H1 (cell line): ENCODE measurements at regions not wholly inside any gene's neighbourhood (a gene's known extent, or its start where the extent isn't known, plus 50 kb on each side); places are given as distances from the start of the nearest gene placed in this dataset.

Experiments
- CTCF ChIA-PET: fragments of 300-600 bp; sonication (Branson Sonifier 250); formaldehyde crosslinking; loops from one replicate; lab custom pipeline; 2021; ENCODE audit not compliant: partially characterized antibody; lab: Charles Lee
- POLR2A ChIA-PET: fragments of 300-600 bp; sonication (Branson Sonifier 250); formaldehyde crosslinking; loops from one replicate; lab custom pipeline; 2021; ENCODE audit warnings: inconsistent platforms; ENCODE audit not compliant: partially characterized antibody; lab: Charles Lee
- DNase-seq, 2 experiments: peaks; one replicate each; pipeline versions ENCODE4 v3.0.0 to v3.0.0-alpha.2; 2010 to 2022; ENCODE audit warnings: low spot score in 2 of 2, low read depth in 1 of 2, mixed read lengths in 1 of 2
- FAIRE-seq: peaks from 2 replicates; lab custom pipeline; 2011; peaks lifted over from hg19 to GRCh38; lab: Jason Lieb, UNC
- H2AFZ ChIP-seq: 2 replicates; pipeline ENCODE4 v1.8.1; 2012; ENCODE audit warnings: low read length, inconsistent platforms
- H2AK5ac ChIP-seq: 2 replicates; pipeline ENCODE4 v1.6.1; 2013; ENCODE audit warnings: low read depth, low read length
- H2BK120ac ChIP-seq: replicated peaks from 2 replicates; pipeline ENCODE3; 2013; ENCODE audit warnings: low read depth, low read length, inconsistent platforms
- H2BK12ac ChIP-seq: 2 replicates; pipeline ENCODE4 v1.6.1; 2013; ENCODE audit warnings: low read depth, low read length
- H2BK15ac ChIP-seq: 2 replicates; pipeline ENCODE4 v1.6.1; 2013; ENCODE audit warnings: low read length
- H2BK20ac ChIP-seq: 2 replicates; pipeline ENCODE4 v1.6.1; 2013; ENCODE audit warnings: low read length
- H2BK5ac ChIP-seq: 2 replicates; pipeline ENCODE4 v1.6.1; 2013; ENCODE audit warnings: low read depth, low read length
- H3K14ac ChIP-seq: 2 replicates; pipeline ENCODE4 v1.6.1; 2013; ENCODE audit warnings: inconsistent platforms; ENCODE audit not compliant: insufficient read length
- H3K18ac ChIP-seq: 2 replicates; pipeline ENCODE4 v1.6.1; 2013; ENCODE audit warnings: low read length; ENCODE audit errors: extremely low read depth
- H3K23ac ChIP-seq: 2 replicates; pipeline ENCODE4 v1.6.1; 2013; ENCODE audit warnings: inconsistent platforms; ENCODE audit not compliant: insufficient read length
- H3K23me2 ChIP-seq: 2 replicates; pipeline ENCODE4 v1.6.1; 2013; ENCODE audit warnings: low read depth, low read length
- H3K27ac ChIP-seq: 2 replicates; pipeline ENCODE4 v1.6.1; 2011; ENCODE audit warnings: low read depth, low read length, inconsistent platforms
- H3K27me3 ChIP-seq, 4 experiments: replicated peaks in 1 of 4; 1 replicate in 1 of 4; 2 replicates in 3 of 4; pipeline versions ENCODE4 v1.6.1 to v1.8.1; 2011 to 2013; ENCODE audit warnings: low read length in 3 of 4, mild to moderate bottlenecking in 3 of 4, inconsistent platforms in 2 of 4, mixed read lengths in 2 of 4, moderate library complexity in 1 of 4; ENCODE audit not compliant: control insufficient read depth in 3 of 4, insufficient read depth in 3 of 4; ENCODE audit errors: extremely low read depth in 1 of 4
- H3K36me3 ChIP-seq, 4 experiments: 2 replicates each; pipeline versions ENCODE4 v1.6.1 to v1.8.1; 2011 to 2013; ENCODE audit warnings: mild to moderate bottlenecking in 4 of 4, low read length in 3 of 4, moderate library complexity in 2 of 4, control low read depth in 1 of 4, inconsistent platforms in 1 of 4; ENCODE audit not compliant: insufficient read depth in 4 of 4, control insufficient read depth in 2 of 4
- H3K4ac ChIP-seq: replicated peaks from 2 replicates; pipeline ENCODE3; 2013; ENCODE audit warnings: low read length, low read depth, mixed read lengths, inconsistent platforms; ENCODE audit not compliant: insufficient read length
- H3K4me1 ChIP-seq, 4 experiments: replicated peaks in 1 of 4; 1 replicate in 1 of 4; 2 replicates in 3 of 4; pipeline versions ENCODE4 v1.6.1 to v1.8.1; 2011 to 2013; ENCODE audit warnings: low read length in 3 of 4, inconsistent platforms in 2 of 4, mixed read lengths in 1 of 4; ENCODE audit not compliant: insufficient read depth in 4 of 4, control insufficient read depth in 3 of 4
- H3K4me2 ChIP-seq, 2 experiments: 2 replicates each; pipeline versions ENCODE4 v1.6.1 to v1.8.1; 2011 to 2013; ENCODE audit warnings: low read depth in 2 of 2, low read length in 2 of 2, control low read depth in 1 of 2, inconsistent platforms in 1 of 2, mild to moderate bottlenecking in 1 of 2; ENCODE audit not compliant: insufficient read depth in 1 of 2
- H3K4me3 ChIP-seq, 4 experiments: fragments of 200-600, 300-600 bp in 1 of 4; sonication (generic), shearing (Covaris generic), sonication (Bioruptor Twin) in 1 of 4; 2 replicates each; pipeline versions ENCODE4 v1.5.1 to v1.8.1; 2011 to 2016; ENCODE audit warnings: low read length in 4 of 4, low read depth in 3 of 4, control low read depth in 2 of 4, inconsistent platforms in 2 of 4, mild to moderate bottlenecking in 2 of 4, mixed read lengths in 1 of 4, moderate library complexity in 1 of 4; ENCODE audit not compliant: insufficient read depth in 2 of 4; ENCODE audit errors: extremely low read depth in 1 of 4
- H3K56ac ChIP-seq: replicated peaks from 2 replicates; pipeline ENCODE3; 2013; ENCODE audit warnings: low read depth, mild to moderate bottlenecking, mixed read lengths, low read length, inconsistent platforms; ENCODE audit not compliant: insufficient read length
- H3K79me1 ChIP-seq: 2 replicates; pipeline ENCODE4 v1.6.1; 2013; ENCODE audit warnings: low read depth, low read length, control low read depth
- H3K79me2 ChIP-seq, 2 experiments: 2 replicates each; pipeline versions ENCODE4 v1.6.1 to v1.8.1; 2012 to 2013; ENCODE audit warnings: low read length in 2 of 2, mild to moderate bottlenecking in 2 of 2, inconsistent platforms in 1 of 2; ENCODE audit not compliant: insufficient read depth in 2 of 2, control insufficient read depth in 1 of 2
- H3K9ac ChIP-seq, 4 experiments: replicated peaks in 1 of 4; 1 replicate in 1 of 4; 2 replicates in 3 of 4; pipeline versions ENCODE4 v1.6.1 to v1.8.1; 2011 to 2013; ENCODE audit warnings: low read depth in 3 of 4, low read length in 3 of 4, control low read depth in 2 of 4, mild to moderate bottlenecking in 2 of 4, moderate library complexity in 2 of 4, inconsistent platforms in 1 of 4; ENCODE audit errors: extremely low read depth in 1 of 4
- H3K9me3 ChIP-seq, 2 experiments: 2 replicates each; pipeline versions ENCODE4 v1.6.1 to v1.8.1; 2012 to 2013; ENCODE audit warnings: mild to moderate bottlenecking in 2 of 2, moderate library complexity in 2 of 2, control low read depth in 1 of 2, inconsistent platforms in 1 of 2, low read depth in 1 of 2, low read length in 1 of 2, mixed read lengths in 1 of 2; ENCODE audit not compliant: insufficient read depth in 2 of 2
- H4K20me1 ChIP-seq, 2 experiments: replicated peaks in 1 of 2; 2 replicates each; pipeline versions ENCODE3 to v1.8.1; 2011 to 2013; ENCODE audit warnings: inconsistent platforms in 2 of 2, low read length in 2 of 2, mild to moderate bottlenecking in 1 of 2; ENCODE audit not compliant: insufficient read depth in 2 of 2, control insufficient read depth in 1 of 2
- H4K5ac ChIP-seq: 2 replicates; pipeline ENCODE4 v1.6.1; 2013; ENCODE audit warnings: low read length, low read depth, mixed read lengths, inconsistent platforms; ENCODE audit not compliant: insufficient read length
- H4K8ac ChIP-seq: 2 replicates; pipeline ENCODE4 v1.8.0; 2013; ENCODE audit warnings: mild to moderate bottlenecking, moderate library complexity, low read length, inconsistent platforms; ENCODE audit not compliant: insufficient read depth; ENCODE audit errors: extremely low read depth
- H4K91ac ChIP-seq: replicated peaks from 2 replicates; pipeline ENCODE3; 2013; ENCODE audit warnings: low read length, mixed read lengths, inconsistent platforms; ENCODE audit not compliant: insufficient read length
- SRF ChIP-seq: IDR thresholded peaks from 2 replicates; pipeline ENCODE4 v1.6.1; 2011; ENCODE audit warnings: mild to moderate bottlenecking, low read depth, low read length, moderate library complexity
- WGBS, 2 experiments: shearing (Covaris generic) in 1 of 2; methylation state at CpG; one replicate each; pipeline versions ENCODE4 v1.1.6 to v1.1.7; 2013 to 2015; ENCODE audit warnings: low lambda C conversion rate in 2 of 2, mixed read lengths in 2 of 2, inconsistent platforms in 1 of 2, low coverage in 1 of 2, missing lambda C conversion rate in 1 of 2; ENCODE audit not compliant: insufficient replicate concordance in 2 of 2, insufficient coverage in 1 of 2, insufficient read length in 1 of 2; ENCODE audit errors: extremely low coverage in 1 of 2, missing lambda C conversion rate in 1 of 2; 5-methylcytosine and 5-hydroxymethylcytosine counted together

- no peaks in the 10 kb centered on the region for H3K36me3 ChIP-seq
- no peak overlapping the region for H3K9ac ChIP-seq
- no peak overlapping the region for H3K4me3 ChIP-seq
- H4K20me1 ChIP-seq, result no peaks in the 10 kb centered on the region
- H2AK5ac ChIP-seq, result no peak overlapping the region
- no peak overlapping the region for H4K91ac ChIP-seq
- H4K8ac ChIP-seq, result peak overlapping the region; percentile 68; the same call in 1 of the 2 replicates
- no peaks in the 10 kb centered on the region for H3K27me3 ChIP-seq
- FAIRE-seq (no peak), DNase-seq (no peak)
- no peaks in the 10 kb centered on the region; a peak in 1 of 4 replicates for H3K9me3 ChIP-seq
- no peaks in the 10 kb centered on the region for H3K23me2 ChIP-seq
- no peak overlapping the region for H3K27ac ChIP-seq
- H3K4me1 ChIP-seq, result no peaks in the 10 kb centered on the region
- no peaks in the 10 kb centered on the region for H3K79me2 ChIP-seq
- no peak overlapping the region for H2BK5ac ChIP-seq
- H3K23ac ChIP-seq, result no peak overlapping the region
- no peak overlapping the region for H2BK15ac ChIP-seq
- no peak overlapping the region for H2BK20ac ChIP-seq
- H3K4ac ChIP-seq, result no peak overlapping the region
- no peak overlapping the region for H3K14ac ChIP-seq
- no peak overlapping the region for H3K4me2 ChIP-seq
- no peak overlapping the region for H4K5ac ChIP-seq
- no peak overlapping the region for H2BK120ac ChIP-seq
- TF ChIP-seq SRF, result no peak
- H3K18ac ChIP-seq, result no peak overlapping the region
- CTCF ChIA-PET, result interaction anchor here (0.8 to 1.5 kb wide), 3 partner anchors 10 to 75 kb away, joined by 3 to 4 read pairs (median 3); no protein-coding TSS in a partner anchor
- POLR2A ChIA-PET, result interaction anchor here (1.9 kb wide), 1 partner anchor 8 kb away, joined by 7 read pairs; no protein-coding TSS in a partner anchor
- H2AFZ ChIP-seq, result no peak overlapping the region
- H3K79me1 ChIP-seq, result no peaks in the 10 kb centered on the region
- H2BK12ac ChIP-seq, result no peak overlapping the region
- H3K56ac ChIP-seq, result no peak overlapping the region
- WGBS, 2 experiments, result 85% methylated on average over 17 of the region's 26 CpGs; no CpG with 5 or more reads in 1 of the 2 experiments
These were observed 129.8 kb downstream of the FAM53A start for GRCh38 chr4:1554246-1554875.
